CD4-positive, alpha-beta T cell treated with Interferon gamma for 1 hour (primary cell): ENCODE measurements at regions not wholly inside any gene's neighbourhood (a gene's known extent, or its start where the extent isn't known, plus 50 kb on each side); places are given as distances from the start of the nearest gene placed in this dataset.

Experiments
- DNase-seq: peaks from one replicate; pipeline ENCODE4 v3.0.0-alpha.2; 2020

GRCh38 chr10:36148207-36148606 is 506.1 kb upstream of the FZD8 start:
- DNase-seq, result no peak

- DNase-seq, result no peak
Observed at GRCh38 chr10:36147529-36147928, 505.4 kb upstream of the FZD8 start.

- no peak for DNase-seq
Observed at GRCh38 chr10:36141856-36142560, 499.9 kb upstream of the FZD8 start.

- no peak for DNase-seq
Observed at GRCh38 chr10:36129051-36129450, 487.0 kb upstream of the FZD8 start.

- DNase-seq, result no peak
Observed at GRCh38 chr10:36126076-36126475, 484.0 kb upstream of the FZD8 start.

DNA sequence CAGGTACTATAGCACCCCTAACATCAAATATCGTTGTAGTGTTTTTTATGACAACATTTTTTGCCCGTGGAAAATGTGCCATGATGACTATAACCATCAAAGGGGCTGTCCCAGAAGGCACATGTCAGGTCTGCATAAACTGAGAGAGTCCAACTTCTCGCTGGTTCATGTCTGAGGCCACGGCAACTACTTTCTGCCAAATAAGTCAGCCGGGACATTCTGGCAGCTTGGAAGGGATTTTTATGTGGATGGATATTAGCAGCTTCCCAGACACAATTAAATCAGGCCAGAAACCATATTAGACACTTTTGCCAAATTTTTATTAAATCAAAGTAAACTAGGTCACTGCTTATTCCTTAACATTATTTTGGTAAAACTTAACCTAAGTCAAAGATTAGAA is 477.4 kb upstream of the FZD8 start:
- no peak for DNase-seq

GRCh38 chr10:36118314-36118713 is 476.2 kb upstream of the FZD8 start:
- DNase-seq, result no peak

DNA sequence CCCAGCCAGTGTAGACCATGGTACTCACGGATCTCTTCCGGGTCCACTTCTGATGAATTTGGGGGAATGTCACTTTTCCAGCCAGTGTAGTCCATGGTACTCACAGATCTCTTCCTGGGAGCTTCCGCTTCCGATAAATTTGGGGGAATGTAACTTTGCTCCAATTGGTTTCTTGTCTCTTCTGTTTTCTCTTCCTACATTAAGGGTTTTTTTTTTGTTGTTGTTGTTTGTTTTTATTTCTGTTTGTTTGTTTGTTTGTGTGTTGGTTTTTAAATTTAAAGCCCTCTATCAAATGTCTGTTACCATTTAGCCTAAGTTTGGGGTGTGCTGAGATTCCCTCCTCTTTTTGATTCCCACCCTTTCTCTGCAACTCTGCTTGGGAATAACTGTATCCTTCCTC is 475.8 kb upstream of the FZD8 start:
- DNase-seq, result no peak

DNA sequence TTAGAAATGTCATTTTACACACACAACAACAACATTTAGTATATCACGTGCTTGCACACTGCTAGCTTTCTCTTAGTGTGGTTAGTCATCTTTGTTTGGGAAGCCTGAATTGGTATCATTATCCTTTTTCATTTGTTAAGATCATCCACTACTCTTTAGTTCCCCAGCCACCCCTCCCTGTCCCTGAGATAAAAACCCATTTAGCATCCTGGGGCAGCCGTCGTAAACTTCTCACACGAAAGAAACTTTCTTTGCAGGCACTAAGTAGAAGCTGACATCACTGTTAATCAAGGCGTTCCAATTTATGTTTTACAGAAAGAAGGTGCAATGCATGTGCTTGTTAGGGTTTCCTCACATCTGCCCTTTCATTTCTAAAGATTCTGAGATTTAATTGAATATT is 475.1 kb upstream of the FZD8 start:
- no peak for DNase-seq

- no peak for DNase-seq
Observed at GRCh38 chr10:36116731-36117130, 474.6 kb upstream of the FZD8 start.

- DNase-seq, result no peak
Observed at GRCh38 chr10:36116040-36116439, 473.9 kb upstream of the FZD8 start.

DNA sequence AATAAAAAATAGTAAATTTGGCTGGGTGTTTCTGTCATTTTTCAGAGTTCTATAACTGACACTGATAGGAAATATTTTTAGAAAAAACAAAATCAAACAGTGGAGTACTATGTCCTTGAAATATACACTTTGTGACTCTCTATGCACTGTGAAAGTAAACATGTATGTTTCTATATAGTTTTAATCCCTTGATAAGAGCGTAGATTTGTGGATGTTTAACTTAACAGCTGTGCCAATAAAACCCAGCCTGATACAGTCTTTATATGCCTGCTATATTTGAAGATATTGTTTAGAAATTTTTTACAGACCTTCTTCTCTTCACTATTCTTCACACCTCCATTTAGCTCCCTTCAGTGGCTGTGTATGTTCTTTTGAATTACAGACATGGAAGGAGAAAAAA is 473.3 kb upstream of the FZD8 start:
- no peak for DNase-seq

GRCh38 chr10:36114913-36115312 is 472.8 kb upstream of the FZD8 start:
- no peak for DNase-seq

- DNase-seq, result no peak
Observed at GRCh38 chr10:36114141-36114540, 472.0 kb upstream of the FZD8 start.

DNA sequence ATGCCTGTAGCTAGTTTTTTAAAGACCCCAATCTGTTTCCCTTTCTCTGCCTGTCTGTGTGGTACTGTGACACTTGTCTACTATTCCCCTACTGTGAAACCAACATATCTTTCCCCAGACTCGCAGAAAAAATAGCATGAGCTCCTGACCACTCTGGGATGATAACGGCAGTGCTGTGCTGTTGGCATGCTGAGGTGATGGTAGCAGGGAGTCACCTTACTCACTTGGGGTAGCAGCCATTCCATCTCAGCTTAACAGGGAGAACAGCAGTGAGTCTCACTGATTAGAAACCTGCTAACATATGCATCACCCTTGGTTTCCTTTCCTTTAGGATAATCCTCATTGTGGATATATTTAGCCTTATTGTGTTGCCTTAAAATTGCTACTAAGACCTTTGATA is 469.6 kb upstream of the FZD8 start:
- no peak for DNase-seq

GRCh38 chr10:36110097-36110496 is 468.0 kb upstream of the FZD8 start:
- DNase-seq, result no peak

- DNase-seq, result no peak
Observed at GRCh38 chr10:36109399-36110023, 467.4 kb upstream of the FZD8 start.

GRCh38 chr10:36097696-36098095 is 455.6 kb upstream of the FZD8 start:
- DNase-seq, result no peak

- DNase-seq, result no peak
Observed at GRCh38 chr10:36096576-36096975, 454.5 kb upstream of the FZD8 start.

DNA sequence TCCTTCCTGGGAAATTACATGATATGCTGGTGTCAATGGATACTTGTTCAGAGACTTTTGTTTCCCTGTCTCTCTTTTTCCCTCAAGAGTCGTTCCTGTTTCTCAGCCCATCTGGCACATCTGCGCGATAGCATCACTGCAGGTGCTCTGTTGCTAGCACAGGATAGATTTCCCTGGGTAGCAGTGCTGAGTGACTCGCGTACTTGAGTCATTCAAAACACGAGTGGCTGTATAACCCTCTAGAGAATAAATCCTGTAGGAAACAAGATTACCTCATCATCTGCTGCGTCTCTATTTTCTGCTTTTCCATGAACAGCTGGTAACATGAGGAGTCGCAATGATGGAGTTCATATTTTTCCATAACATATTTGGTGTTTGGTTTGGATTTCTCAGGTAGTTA is 452.0 kb upstream of the FZD8 start:
- DNase-seq, result no peak

DNA sequence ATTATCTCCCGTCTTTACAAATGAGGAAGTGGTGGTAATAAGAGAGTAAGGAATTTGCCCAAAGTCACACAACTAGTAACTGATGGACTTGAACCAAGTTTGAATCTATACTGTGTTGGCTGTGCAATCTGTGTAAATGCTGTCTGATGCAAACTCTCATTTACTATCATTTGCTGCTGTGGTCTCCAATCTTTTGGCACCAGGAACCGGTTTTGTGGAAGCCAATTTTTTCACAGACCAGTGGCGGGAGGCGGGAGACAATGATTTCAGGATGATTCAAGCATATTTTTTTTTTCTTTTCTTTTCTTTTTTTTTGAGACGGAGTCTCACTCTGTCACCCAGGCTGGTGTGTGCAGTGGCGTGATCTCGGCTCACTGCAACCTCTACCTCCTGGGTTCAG is 450.0 kb upstream of the FZD8 start:
- DNase-seq, result no peak

- DNase-seq, result no peak
Observed at GRCh38 chr10:36091007-36091406, 448.9 kb upstream of the FZD8 start.

- no peak for DNase-seq
Observed at GRCh38 chr10:36089790-36090440, 447.8 kb upstream of the FZD8 start.
